IMR-90 (cell line): ENCODE measurements at regions not wholly inside any gene's neighbourhood (a gene's known extent, or its start where the extent isn't known, plus 50 kb on each side); places are given as distances from the start of the nearest gene placed in this dataset.

Experiments
- ATAC-seq: fragments of 200-7000 bp; cut with Tn5 transposase; 2 replicates; pipeline ENCODE4 v1.9.1; 2020; ENCODE audit warnings: low read depth, mild to moderate bottlenecking, moderate library complexity
- BruUV-seq: library from RNA; stranded (reverse); fragments of 400-500 nt; replicated peaks from 2 replicates; lab custom pipeline; 2021; lab: Mats Ljungman, UMichigan
- CTCF ChIA-PET: fragments of 300-600 bp; formaldehyde crosslinking; extraction: SDS; loops from one replicate; lab custom pipeline; 2021; ENCODE audit warnings: antibody characterized with exemption; lab: Yijun Ruan, JAX
- POLR2A ChIA-PET: fragments of 300-600 bp; sonication (Branson Sonifier 250); formaldehyde crosslinking; loops from one replicate; lab custom pipeline; 2022; ENCODE audit warnings: antibody characterized with exemption; ENCODE audit not compliant: unreplicated experiment; lab: Charles Lee
- DNase-seq: peaks from one replicate; pipeline ENCODE4 v3.0.0; 2013
- H2AFZ ChIP-seq: replicated peaks from 2 replicates; pipeline ENCODE3; 2013; ENCODE audit warnings: low read length, mild to moderate bottlenecking; ENCODE audit not compliant: poor library complexity
- H2AK5ac ChIP-seq: 2 replicates; pipeline ENCODE4 v1.6.1; 2013; ENCODE audit warnings: low read depth, low read length, inconsistent platforms
- H2AK9ac ChIP-seq: replicated peaks from 2 replicates; pipeline ENCODE3; 2013; ENCODE audit warnings: mild to moderate bottlenecking, low read depth, low read length, moderate library complexity; ENCODE audit not compliant: poor library complexity
- H2BK120ac ChIP-seq: 2 replicates; pipeline ENCODE4 v1.6.1; 2013; ENCODE audit warnings: low read depth, low read length, inconsistent platforms
- H2BK15ac ChIP-seq: 3 replicates; pipeline ENCODE4 v1.6.1; 2013; ENCODE audit warnings: low read depth, low read length, inconsistent platforms
- H2BK20ac ChIP-seq: 2 replicates; pipeline ENCODE4 v1.6.1; 2013; ENCODE audit warnings: low read depth, mild to moderate bottlenecking, inconsistent platforms, low read length, moderate library complexity
- H2BK5ac ChIP-seq: 2 replicates; pipeline ENCODE4 v1.6.1; 2013; ENCODE audit warnings: mild to moderate bottlenecking, low read depth, low read length, inconsistent platforms; ENCODE audit not compliant: poor library complexity, severe bottlenecking
- H3K14ac ChIP-seq: replicated peaks from 2 replicates; pipeline ENCODE4 v1.6.1; 2013; ENCODE audit warnings: low read depth, low read length, inconsistent platforms
- H3K18ac ChIP-seq: 2 replicates; pipeline ENCODE4 v1.6.1; 2013; ENCODE audit warnings: low read depth, low read length, control low read depth
- H3K23ac ChIP-seq: 2 replicates; pipeline ENCODE4 v1.6.1; 2013; ENCODE audit warnings: low read depth, low read length, inconsistent platforms
- H3K27ac ChIP-seq: 2 replicates; pipeline ENCODE4 v1.5.1; 2013; ENCODE audit warnings: mild to moderate bottlenecking, control low read depth, low read length; ENCODE audit not compliant: insufficient read depth
- H3K27me3 ChIP-seq: 2 replicates; pipeline ENCODE4 v1.6.1; 2013; ENCODE audit warnings: low read length; ENCODE audit not compliant: control insufficient read depth, insufficient read depth
- H3K36me3 ChIP-seq: 2 replicates; pipeline ENCODE4 v1.6.1; 2013; ENCODE audit warnings: low read length, mixed read lengths; ENCODE audit not compliant: control insufficient read depth, insufficient read depth
- H3K4ac ChIP-seq: 2 replicates; pipeline ENCODE4 v1.6.1; 2013; ENCODE audit warnings: low read depth, low read length, inconsistent platforms
- H3K4me1 ChIP-seq: 2 replicates; pipeline ENCODE4 v1.6.1; 2013; ENCODE audit warnings: low read length, mixed read lengths; ENCODE audit not compliant: control insufficient read depth, insufficient read depth
- H3K4me2 ChIP-seq: 2 replicates; pipeline ENCODE4 v1.6.1; 2013; ENCODE audit warnings: low read depth, mild to moderate bottlenecking, control low read depth, low read length, moderate library complexity
- H3K4me3 ChIP-seq: 2 replicates; pipeline ENCODE4 v1.5.1; 2013; ENCODE audit warnings: low read depth, mild to moderate bottlenecking, control low read depth, low read length, moderate library complexity; ENCODE audit not compliant: insufficient read depth
- H3K56ac ChIP-seq: 2 replicates; pipeline ENCODE4 v1.6.1; 2013; ENCODE audit warnings: low read length, inconsistent platforms; ENCODE audit not compliant: insufficient read depth; ENCODE audit errors: extremely low read depth
- H3K79me1 ChIP-seq, 2 experiments: 2 replicates each; pipeline ENCODE4 v1.6.1; 2013; ENCODE audit warnings: low read length in 2 of 2, inconsistent platforms in 1 of 2, low read depth in 1 of 2
- H3K9ac ChIP-seq: 2 replicates; pipeline ENCODE4 v1.6.1; 2013; ENCODE audit warnings: low read depth, low read length, control low read depth
- H3K9me1 ChIP-seq: 2 replicates; pipeline ENCODE4 v1.6.1; 2013; ENCODE audit warnings: low read length, inconsistent platforms; ENCODE audit not compliant: insufficient read depth
- H3K9me3 ChIP-seq: 2 replicates; pipeline ENCODE4 v1.6.1; 2013; ENCODE audit warnings: low read length; ENCODE audit not compliant: control insufficient read depth, insufficient read depth
- H4K20me1 ChIP-seq: 2 replicates; pipeline ENCODE4 v1.6.1; 2013; ENCODE audit warnings: low read length, inconsistent platforms; ENCODE audit not compliant: insufficient read depth
- H4K5ac ChIP-seq: 2 replicates; pipeline ENCODE4 v1.6.1; 2013; ENCODE audit warnings: mild to moderate bottlenecking, low read depth, low read length, control low read depth
- H4K8ac ChIP-seq, 2 experiments: 2 replicates each; pipeline ENCODE4 v1.6.1; 2013; ENCODE audit warnings: low read depth in 2 of 2, low read length in 2 of 2, control low read depth in 1 of 2, inconsistent platforms in 1 of 2
- H4K91ac ChIP-seq: 2 replicates; pipeline ENCODE4 v1.6.1; 2013; ENCODE audit warnings: low read depth, low read length, inconsistent platforms; ENCODE audit not compliant: insufficient read depth
- CEBPB ChIP-seq: IDR thresholded peaks from 2 replicates; pipeline ENCODE4 v1.6.1; 2012; ENCODE audit warnings: low read depth, low read length, improper control_type of control experiment
- MAFK ChIP-seq: IDR thresholded peaks from 2 replicates; pipeline ENCODE4 v1.6.1; 2012; ENCODE audit warnings: low read depth, low read length, improper control_type of control experiment
- WGBS, 2 experiments: methylation state at CpG; one replicate each; pipeline versions ENCODE4 v1.1.5 to v1.1.7; 2013; ENCODE audit warnings: missing lambda C conversion rate in 2 of 2; ENCODE audit not compliant: insufficient read length in 1 of 2; ENCODE audit errors: extremely low coverage in 2 of 2; 5-methylcytosine and 5-hydroxymethylcytosine counted together
- dilution Hi-C: fragments of 300-500 bp; cut with HindIII; formaldehyde crosslinking; loops from one replicate; pipeline ENCODE4 v1.14.3; 2018; ENCODE audit warnings: low sequenced_read_pairs; ENCODE audit not compliant: unreplicated experiment
- in situ Hi-C: fragments of 300-500 bp; cut with MboI; formaldehyde crosslinking; loops from 3 replicates; pipeline ENCODE4 v1.14.3; 2019; ENCODE audit warnings: low sequenced_read_pairs, inconsistent platforms, mixed read lengths
- intact Hi-C: fragments of 100-400 bp; cut with micrococcal nuclease; formaldehyde crosslinking; loops from 2 replicates; pipeline ENCODE4 v1.10.0; 2022
- TF ChIP-seq, protein P1 (sequence below): fragments of 150-350 bp; IDR thresholded peaks from 2 replicates; pipeline ENCODE4 v1.6.1; 2016; ENCODE audit warnings: low read depth, mild to moderate bottlenecking, low read length, moderate library complexity, borderline replicate concordance
- TF ChIP-seq, protein P2 (sequence below): fragments of 150-350 bp; IDR thresholded peaks from 2 replicates; pipeline ENCODE4 v1.6.1; 2017; ENCODE audit warnings: mild to moderate bottlenecking, antibody characterized with exemption, low read length, low read depth

DNA sequence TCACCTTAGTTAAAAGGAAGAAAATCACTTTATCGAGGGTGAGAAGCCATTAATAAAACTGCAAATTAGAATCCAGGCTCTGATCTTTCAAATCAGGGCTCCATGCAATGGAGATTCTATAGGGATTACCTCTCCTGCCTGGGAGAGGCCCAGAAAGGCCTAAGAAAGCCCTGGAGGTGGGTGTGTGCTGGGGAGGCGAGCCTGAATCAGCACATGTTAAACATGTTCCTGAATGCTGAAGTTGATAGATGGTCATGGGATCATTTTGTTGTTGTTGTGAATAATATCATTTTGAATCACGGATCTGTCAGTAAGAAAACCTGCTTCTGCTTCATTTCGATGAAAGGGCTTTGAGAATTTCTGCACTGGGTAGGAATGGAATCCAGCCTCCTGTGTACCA, 254.3 kb downstream of the ACKR3 start:
- H4K8ac ChIP-seq: no peak overlapping the region
- no TSS peak for BruUV-seq
- no peak overlapping the region for H3K18ac ChIP-seq
- in situ Hi-C loops (no loop called here), intact Hi-C loops (no loop called here), dilution Hi-C loops (no loop called here)
- H3K14ac ChIP-seq: no peak overlapping the region
- no peak overlapping the region for H3K4me3 ChIP-seq
- H3K79me1 ChIP-seq: no peaks in the 10 kb centered on the region
- H3K4me2 ChIP-seq: no peak overlapping the region
- H3K4me1 ChIP-seq: no peaks in the 10 kb centered on the region
- H4K5ac ChIP-seq: no peak overlapping the region
- H2BK15ac ChIP-seq: no peak overlapping the region
- no peaks in the 10 kb centered on the region for H3K36me3 ChIP-seq
- DNase-seq (no peak), ATAC-seq (no peak)
- peaks cover 8% of the 10 kb centered on the region; the same call in 1 of the 2 replicates for H3K27me3 ChIP-seq
- no peak overlapping the region for H4K91ac ChIP-seq
- TF ChIP-seq, protein P1, sequence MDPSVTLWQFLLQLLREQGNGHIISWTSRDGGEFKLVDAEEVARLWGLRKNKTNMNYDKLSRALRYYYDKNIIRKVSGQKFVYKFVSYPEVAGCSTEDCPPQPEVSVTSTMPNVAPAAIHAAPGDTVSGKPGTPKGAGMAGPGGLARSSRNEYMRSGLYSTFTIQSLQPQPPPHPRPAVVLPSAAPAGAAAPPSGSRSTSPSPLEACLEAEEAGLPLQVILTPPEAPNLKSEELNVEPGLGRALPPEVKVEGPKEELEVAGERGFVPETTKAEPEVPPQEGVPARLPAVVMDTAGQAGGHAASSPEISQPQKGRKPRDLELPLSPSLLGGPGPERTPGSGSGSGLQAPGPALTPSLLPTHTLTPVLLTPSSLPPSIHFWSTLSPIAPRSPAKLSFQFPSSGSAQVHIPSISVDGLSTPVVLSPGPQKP: no peak
- TF ChIP-seq MAFK (no peak), CEBPB (no peak)
- TF ChIP-seq, protein P2, sequence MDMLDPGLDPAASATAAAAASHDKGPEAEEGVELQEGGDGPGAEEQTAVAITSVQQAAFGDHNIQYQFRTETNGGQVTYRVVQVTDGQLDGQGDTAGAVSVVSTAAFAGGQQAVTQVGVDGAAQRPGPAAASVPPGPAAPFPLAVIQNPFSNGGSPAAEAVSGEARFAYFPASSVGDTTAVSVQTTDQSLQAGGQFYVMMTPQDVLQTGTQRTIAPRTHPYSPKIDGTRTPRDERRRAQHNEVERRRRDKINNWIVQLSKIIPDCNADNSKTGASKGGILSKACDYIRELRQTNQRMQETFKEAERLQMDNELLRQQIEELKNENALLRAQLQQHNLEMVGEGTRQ: no peak
- H2BK5ac ChIP-seq: no peak overlapping the region
- H3K9me1 ChIP-seq: no peaks in the 10 kb centered on the region
- no peak overlapping the region for H3K56ac ChIP-seq
- H3K23ac ChIP-seq: no peak overlapping the region
- H2AK9ac ChIP-seq: no peak overlapping the region
- POLR2A ChIA-PET: no interaction called here
- H2BK20ac ChIP-seq: no peak overlapping the region
- H2BK120ac ChIP-seq: no peak overlapping the region
- CTCF ChIA-PET: no interaction called here
- WGBS, 2 experiments: no CpG with 5 or more reads among the region's 4 CpGs
- no peak overlapping the region for H2AK5ac ChIP-seq
- no peak overlapping the region for H3K27ac ChIP-seq
- no peak overlapping the region for H3K9ac ChIP-seq
- H2AFZ ChIP-seq: no peak overlapping the region
- H3K4ac ChIP-seq: no peak overlapping the region
- H4K20me1 ChIP-seq: no peaks in the 10 kb centered on the region
- peaks cover 5% of the 10 kb centered on the region; the same call in 1 of the 2 replicates for H3K9me3 ChIP-seq
